Natural killer cell (primary cell): ENCODE measurements at regions not wholly inside any gene's neighbourhood (a gene's known extent, or its start where the extent isn't known, plus 50 kb on each side); places are given as distances from the start of the nearest gene placed in this dataset.

Source experiments
- ATAC-seq, 3 donors: fragments of 150-1000 bp in 2 of 3; fragments of 200-7000 bp in 1 of 3; cut with Tn5 transposase; 1 replicate in 1 of 3; 2 replicates in 2 of 3; pipeline ENCODE4 v1.10.0; 2021; ENCODE audit warnings: mild to moderate bottlenecking in 2 of 3, moderate library complexity in 2 of 3
- DNase-seq, 2 donors: peaks; one replicate each; pipeline versions ENCODE4 v3.0.0 to v3.0.0-alpha.2; 2013 to 2021; ENCODE audit warnings: mixed read lengths in 1 of 2
- H3K27ac ChIP-seq: one replicate; pipeline ENCODE4 v1.5.1; 2013; ENCODE audit warnings: mild to moderate bottlenecking, low read length
- H3K27me3 ChIP-seq: one replicate; pipeline ENCODE4 v1.6.1; 2013; ENCODE audit warnings: low read length; ENCODE audit not compliant: control insufficient read depth, insufficient read depth
- H3K36me3 ChIP-seq: one replicate; pipeline ENCODE4 v1.6.1; 2013; ENCODE audit warnings: low read length; ENCODE audit not compliant: control insufficient read depth, insufficient read depth
- H3K4me1 ChIP-seq: one replicate; pipeline ENCODE4 v1.6.1; 2013; ENCODE audit warnings: low read length; ENCODE audit not compliant: control insufficient read depth, insufficient read depth
- H3K4me3 ChIP-seq: one replicate; pipeline ENCODE4 v1.5.1; 2013; ENCODE audit warnings: low read length
- H3K9me3 ChIP-seq: one replicate; pipeline ENCODE4 v1.6.1; 2013; ENCODE audit warnings: low read length; ENCODE audit not compliant: control insufficient read depth, insufficient read depth
- H3K27ac Mint-ChIP-seq, 2 donors: one replicate each; pipeline ENCODE4 v1.8.0; 2022; ENCODE audit warnings: mild to moderate bottlenecking in 2 of 2, mixed read lengths in 2 of 2, moderate library complexity in 1 of 2
- H3K27me3 Mint-ChIP-seq, 2 donors: one replicate each; pipeline ENCODE4 v1.8.0; 2022; ENCODE audit warnings: low read depth in 2 of 2, mixed read lengths in 2 of 2
- H3K36me3 Mint-ChIP-seq: one replicate; pipeline ENCODE4 v1.8.0; 2022; ENCODE audit warnings: mixed read lengths
- H3K4me1 Mint-ChIP-seq, 2 donors: one replicate each; pipeline ENCODE4 v1.8.0; 2022; ENCODE audit warnings: mixed read lengths in 2 of 2
- H3K4me3 Mint-ChIP-seq: one replicate; pipeline ENCODE4 v1.8.0; 2022; ENCODE audit warnings: mild to moderate bottlenecking, moderate library complexity, mixed read lengths
- H3K9me3 Mint-ChIP-seq, 2 donors: one replicate each; pipeline ENCODE4 v1.8.0; 2022; ENCODE audit warnings: mixed read lengths in 2 of 2
- WGBS: methylation state at CpG from one replicate; pipeline ENCODE4 v1.1.7; 2013; ENCODE audit warnings: missing lambda C conversion rate; ENCODE audit not compliant: insufficient coverage; 5-methylcytosine and 5-hydroxymethylcytosine counted together
- intact Hi-C: fragments of 100-400 bp; cut with micrococcal nuclease; formaldehyde crosslinking; loops from one replicate; pipeline ENCODE4 v1.14.2; 2022
- TF ChIP-seq, protein P1 (sequence below): fragments of 200-600 bp; IDR thresholded peaks from one replicate; pipeline ENCODE4 v1.8.0; 2022; ENCODE audit warnings: antibody characterized with exemption

DNA sequence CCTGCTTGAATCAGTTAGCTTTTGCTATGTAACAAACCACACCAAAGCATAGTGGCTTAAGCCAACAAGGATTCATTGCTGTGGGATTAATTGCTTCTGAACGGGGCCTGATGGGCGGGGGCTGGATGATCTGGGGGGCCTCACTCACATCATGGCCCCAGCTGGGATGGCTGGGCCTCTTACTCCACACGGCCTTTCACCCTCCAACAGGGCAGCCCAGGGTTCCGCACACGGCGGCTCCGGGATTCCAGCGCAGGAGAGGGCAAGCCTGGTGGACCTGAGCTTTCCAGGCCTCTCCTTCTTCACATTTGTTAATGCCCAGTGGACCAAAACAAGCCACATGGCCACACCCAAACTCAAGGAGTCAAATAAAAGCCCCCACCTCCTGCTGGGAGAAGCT, 86.3 kb upstream of the PHLPP1 start:
- Histone ChIP-seq H3K4me3 (no peak overlapping the region), H3K27me3 (no peaks in the 10 kb centered on the region), H3K4me1 (no peaks in the 10 kb centered on the region), H3K9me3 (no peaks in the 10 kb centered on the region), H3K36me3 (no peaks in the 10 kb centered on the region), H3K27ac (no peak overlapping the region)
- no peak overlapping the region for H3K4me3 Mint-ChIP-seq
- H3K9me3 Mint-ChIP-seq = no peaks in the 10 kb centered on the region
- H3K27me3 Mint-ChIP-seq = peaks cover 2 to 5% of the 10 kb centered on the region in 2 donors
- WGBS = 88% methylated on average over 8 of the region's 8 CpGs
- H3K4me1 Mint-ChIP-seq = no peaks in the 10 kb centered on the region
- DNase-seq (no peak), ATAC-seq (no peak)
- TF ChIP-seq, protein P1, sequence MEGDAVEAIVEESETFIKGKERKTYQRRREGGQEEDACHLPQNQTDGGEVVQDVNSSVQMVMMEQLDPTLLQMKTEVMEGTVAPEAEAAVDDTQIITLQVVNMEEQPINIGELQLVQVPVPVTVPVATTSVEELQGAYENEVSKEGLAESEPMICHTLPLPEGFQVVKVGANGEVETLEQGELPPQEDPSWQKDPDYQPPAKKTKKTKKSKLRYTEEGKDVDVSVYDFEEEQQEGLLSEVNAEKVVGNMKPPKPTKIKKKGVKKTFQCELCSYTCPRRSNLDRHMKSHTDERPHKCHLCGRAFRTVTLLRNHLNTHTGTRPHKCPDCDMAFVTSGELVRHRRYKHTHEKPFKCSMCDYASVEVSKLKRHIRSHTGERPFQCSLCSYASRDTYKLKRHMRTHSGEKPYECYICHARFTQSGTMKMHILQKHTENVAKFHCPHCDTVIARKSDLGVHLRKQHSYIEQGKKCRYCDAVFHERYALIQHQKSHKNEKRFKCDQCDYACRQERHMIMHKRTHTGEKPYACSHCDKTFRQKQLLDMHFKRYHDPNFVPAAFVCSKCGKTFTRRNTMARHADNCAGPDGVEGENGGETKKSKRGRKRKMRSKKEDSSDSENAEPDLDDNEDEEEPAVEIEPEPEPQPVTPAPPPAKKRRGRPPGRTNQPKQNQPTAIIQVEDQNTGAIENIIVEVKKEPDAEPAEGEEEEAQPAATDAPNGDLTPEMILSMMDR = no peak
- intact Hi-C loops = no loop called here
- H3K36me3 Mint-ChIP-seq = no peaks in the 10 kb centered on the region
- H3K27ac Mint-ChIP-seq = no peak overlapping the region

DNA sequence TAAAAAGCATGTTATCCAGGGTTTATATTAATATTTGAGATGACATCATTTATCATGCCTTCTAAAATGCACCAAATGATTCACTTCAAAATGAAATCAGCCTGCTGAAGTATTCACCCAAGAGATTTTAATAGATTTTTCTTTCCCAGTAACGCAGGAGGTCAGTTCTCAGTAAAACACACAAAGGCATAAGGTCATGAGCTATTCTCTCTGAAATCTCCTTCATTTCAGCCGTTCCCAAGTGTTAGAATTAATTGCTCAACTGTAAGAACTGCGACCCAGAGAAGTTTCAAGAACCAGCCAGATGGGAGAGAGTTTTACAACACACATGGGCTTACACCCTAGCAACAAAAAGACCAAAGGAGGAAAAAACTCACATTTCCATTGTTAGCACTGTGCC, 84.2 kb upstream of the PHLPP1 start:
- no peak overlapping the region for H3K27ac Mint-ChIP-seq
- WGBS = 93% methylated on average over 3 of the region's 3 CpGs
- no peak overlapping the region for H3K4me3 Mint-ChIP-seq
- H3K27ac ChIP-seq = no peak overlapping the region
- H3K4me1 ChIP-seq = no peaks in the 10 kb centered on the region
- DNase-seq (no peak), ATAC-seq (no peak)
- no peaks in the 10 kb centered on the region for H3K9me3 ChIP-seq
- intact Hi-C loops = no loop called here
- peaks cover 15 to 24% of the 10 kb centered on the region in 2 donors for H3K27me3 Mint-ChIP-seq
- no peaks in the 10 kb centered on the region for H3K4me1 Mint-ChIP-seq
- H3K36me3 ChIP-seq = no peaks in the 10 kb centered on the region
- H3K4me3 ChIP-seq = no peak overlapping the region
- no peaks in the 10 kb centered on the region for H3K36me3 Mint-ChIP-seq
- TF ChIP-seq, protein P1 = no peak
- H3K27me3 ChIP-seq = no peaks in the 10 kb centered on the region
- H3K9me3 Mint-ChIP-seq = no peaks in the 10 kb centered on the region

DNA sequence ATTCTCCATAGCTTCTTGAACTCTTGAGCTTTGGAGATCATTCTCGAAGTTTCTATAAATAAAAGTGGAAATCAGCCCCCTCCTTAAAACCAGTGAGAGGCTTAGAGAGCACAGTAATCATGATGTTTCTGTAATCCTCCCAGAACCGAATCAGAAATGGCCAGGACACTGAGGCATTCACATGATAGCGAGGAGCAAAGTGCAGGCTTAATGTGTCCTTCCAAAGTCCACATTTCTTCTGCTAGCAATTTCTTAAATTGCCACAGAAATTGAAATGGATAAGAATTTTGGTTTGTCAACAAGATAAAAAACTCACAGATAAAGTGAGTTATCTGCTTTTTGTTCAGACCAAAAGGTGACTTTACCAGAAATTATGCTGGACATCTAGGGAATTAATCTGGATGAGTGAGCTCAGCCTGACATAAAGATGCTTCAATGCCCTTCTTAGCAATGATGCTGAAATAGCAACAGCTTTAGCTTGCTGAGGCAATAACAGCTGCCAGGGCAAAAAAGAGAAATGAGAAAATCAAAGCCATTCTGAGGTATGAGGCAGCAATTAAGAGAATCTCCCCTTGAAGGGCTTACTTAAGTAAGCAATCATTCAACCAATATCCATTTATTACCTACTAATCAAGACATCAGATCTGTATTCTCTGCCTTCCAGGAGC, 82.4 kb upstream of the PHLPP1 start:
- no peak overlapping the region for H3K27ac Mint-ChIP-seq
- peaks cover 15 to 24% of the 10 kb centered on the region in 2 donors for H3K27me3 Mint-ChIP-seq
- no peaks in the 10 kb centered on the region for H3K9me3 ChIP-seq
- TF ChIP-seq, protein P1 = no peak
- DNase-seq = no peak
- no peaks in the 10 kb centered on the region for H3K9me3 Mint-ChIP-seq
- H3K27me3 ChIP-seq = no peaks in the 10 kb centered on the region
- intact Hi-C loops = no loop called here
- H3K4me1 Mint-ChIP-seq = no peaks in the 10 kb centered on the region
- H3K27ac ChIP-seq = no peak overlapping the region
- no peaks in the 10 kb centered on the region for H3K36me3 ChIP-seq
- no peak for ATAC-seq
- no peak overlapping the region for H3K4me3 ChIP-seq
- no peaks in the 10 kb centered on the region for H3K4me1 ChIP-seq
- no peak overlapping the region for H3K4me3 Mint-ChIP-seq
- 87% methylated on average over 3 of the region's 3 CpGs for WGBS
- no peaks in the 10 kb centered on the region for H3K36me3 Mint-ChIP-seq

DNA sequence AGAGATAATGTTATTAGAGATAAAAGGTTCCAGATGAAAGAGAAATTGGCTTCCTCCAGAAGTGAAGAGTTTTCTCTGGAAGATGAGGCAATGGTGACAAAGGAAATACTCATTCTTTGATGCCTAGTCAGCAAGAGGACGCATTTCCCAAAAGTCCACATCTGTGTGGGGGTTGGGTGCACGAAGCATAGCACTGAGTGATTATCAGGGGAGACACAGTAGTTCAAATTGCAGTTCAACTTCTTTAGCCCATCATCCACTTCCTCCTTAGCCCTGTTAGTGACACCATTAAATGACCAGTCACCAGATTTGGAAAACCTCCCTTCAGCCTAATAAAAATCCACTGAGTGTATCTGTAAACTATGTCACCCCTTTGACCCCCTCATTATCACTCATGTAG, 80.9 kb upstream of the PHLPP1 start:
- H3K27ac ChIP-seq = no peak overlapping the region
- no peaks in the 10 kb centered on the region for H3K36me3 ChIP-seq
- Mint-ChIP-seq H3K4me1 (no peaks in the 10 kb centered on the region), H3K27me3 (peaks cover 18 to 30% of the 10 kb centered on the region in 2 donors), H3K36me3 (no peaks in the 10 kb centered on the region), H3K27ac (no peak overlapping the region), H3K9me3 (no peaks in the 10 kb centered on the region), H3K4me3 (no peak overlapping the region)
- no peak for DNase-seq
- no peak overlapping the region for H3K4me3 ChIP-seq
- TF ChIP-seq, protein P1 = no peak
- 83% methylated on average over 2 of the region's 2 CpGs for WGBS
- no peaks in the 10 kb centered on the region for H3K9me3 ChIP-seq
- H3K4me1 ChIP-seq = no peaks in the 10 kb centered on the region
- no peak for ATAC-seq
- no peaks in the 10 kb centered on the region for H3K27me3 ChIP-seq
- intact Hi-C loops = no loop called here
